22Rv1 (cell line): ENCODE measurements at regions not wholly inside any gene's neighbourhood (a gene's known extent, or its start where the extent isn't known, plus 50 kb on each side); places are given as distances from the start of the nearest gene placed in this dataset.

Experiments used
- H3K27ac ChIP-seq: fragments of 450-650 bp; 2 replicates; pipeline ENCODE4 v1.5.1; 2017
- ZFX ChIP-seq: fragments of 450-650 bp; IDR thresholded peaks from 2 replicates; pipeline ENCODE4 v1.6.1; 2017; ENCODE audit warnings: antibody characterized with exemption, borderline replicate concordance
- TF ChIP-seq, protein P1 (sequence below): fragments of 450-650 bp; IDR thresholded peaks from 2 replicates; pipeline ENCODE4 v1.5.1; 2017; ENCODE audit warnings: mild to moderate bottlenecking

DNA sequence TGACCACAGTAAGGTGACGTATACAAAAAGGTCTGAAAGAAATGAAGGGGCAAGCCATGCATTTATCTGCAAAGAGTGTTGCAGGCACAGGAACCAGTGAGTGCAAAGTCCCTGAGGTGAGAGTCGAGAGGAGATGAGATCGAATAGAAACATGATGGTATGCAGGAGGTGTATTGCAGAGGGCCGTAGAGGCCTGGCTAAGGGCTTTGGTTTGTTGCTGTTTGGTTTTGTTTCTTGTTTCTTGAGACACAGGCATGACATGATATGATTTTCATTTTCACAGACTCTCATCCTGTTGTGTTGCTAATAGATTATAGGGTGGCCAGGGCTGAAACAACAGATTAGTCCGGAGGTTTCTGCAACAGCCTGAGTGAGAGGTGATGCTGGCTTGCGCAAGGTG lies 80.4 kb downstream of the HSPH1 start:
- no peak overlapping the region for H3K27ac ChIP-seq
- no peak for TF ChIP-seq ZFX
- TF ChIP-seq, protein P1, sequence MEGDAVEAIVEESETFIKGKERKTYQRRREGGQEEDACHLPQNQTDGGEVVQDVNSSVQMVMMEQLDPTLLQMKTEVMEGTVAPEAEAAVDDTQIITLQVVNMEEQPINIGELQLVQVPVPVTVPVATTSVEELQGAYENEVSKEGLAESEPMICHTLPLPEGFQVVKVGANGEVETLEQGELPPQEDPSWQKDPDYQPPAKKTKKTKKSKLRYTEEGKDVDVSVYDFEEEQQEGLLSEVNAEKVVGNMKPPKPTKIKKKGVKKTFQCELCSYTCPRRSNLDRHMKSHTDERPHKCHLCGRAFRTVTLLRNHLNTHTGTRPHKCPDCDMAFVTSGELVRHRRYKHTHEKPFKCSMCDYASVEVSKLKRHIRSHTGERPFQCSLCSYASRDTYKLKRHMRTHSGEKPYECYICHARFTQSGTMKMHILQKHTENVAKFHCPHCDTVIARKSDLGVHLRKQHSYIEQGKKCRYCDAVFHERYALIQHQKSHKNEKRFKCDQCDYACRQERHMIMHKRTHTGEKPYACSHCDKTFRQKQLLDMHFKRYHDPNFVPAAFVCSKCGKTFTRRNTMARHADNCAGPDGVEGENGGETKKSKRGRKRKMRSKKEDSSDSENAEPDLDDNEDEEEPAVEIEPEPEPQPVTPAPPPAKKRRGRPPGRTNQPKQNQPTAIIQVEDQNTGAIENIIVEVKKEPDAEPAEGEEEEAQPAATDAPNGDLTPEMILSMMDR: no peak

DNA sequence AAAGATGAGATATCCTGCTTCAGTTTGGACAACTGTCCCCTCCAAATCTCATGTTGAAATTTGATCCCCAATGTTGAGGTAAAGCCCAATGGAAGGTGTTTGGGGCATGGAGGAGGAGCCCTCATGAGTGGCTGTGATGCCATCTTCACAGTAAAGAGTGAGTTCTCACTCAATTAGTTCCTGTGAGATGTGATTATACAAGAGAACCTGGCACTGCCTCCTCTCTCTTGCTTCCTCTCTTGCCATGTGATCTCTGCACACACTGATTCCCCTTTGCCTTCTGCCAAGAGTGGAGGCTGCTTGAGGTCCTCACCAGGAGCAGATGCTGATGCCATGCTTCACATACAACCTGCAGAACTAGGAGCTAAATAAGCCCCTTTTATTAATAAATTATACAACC lies 86.9 kb downstream of the HSPH1 start:
- no peak for TF ChIP-seq ZFX
- TF ChIP-seq, protein P1: no peak
- H3K27ac ChIP-seq: no peak overlapping the region

DNA sequence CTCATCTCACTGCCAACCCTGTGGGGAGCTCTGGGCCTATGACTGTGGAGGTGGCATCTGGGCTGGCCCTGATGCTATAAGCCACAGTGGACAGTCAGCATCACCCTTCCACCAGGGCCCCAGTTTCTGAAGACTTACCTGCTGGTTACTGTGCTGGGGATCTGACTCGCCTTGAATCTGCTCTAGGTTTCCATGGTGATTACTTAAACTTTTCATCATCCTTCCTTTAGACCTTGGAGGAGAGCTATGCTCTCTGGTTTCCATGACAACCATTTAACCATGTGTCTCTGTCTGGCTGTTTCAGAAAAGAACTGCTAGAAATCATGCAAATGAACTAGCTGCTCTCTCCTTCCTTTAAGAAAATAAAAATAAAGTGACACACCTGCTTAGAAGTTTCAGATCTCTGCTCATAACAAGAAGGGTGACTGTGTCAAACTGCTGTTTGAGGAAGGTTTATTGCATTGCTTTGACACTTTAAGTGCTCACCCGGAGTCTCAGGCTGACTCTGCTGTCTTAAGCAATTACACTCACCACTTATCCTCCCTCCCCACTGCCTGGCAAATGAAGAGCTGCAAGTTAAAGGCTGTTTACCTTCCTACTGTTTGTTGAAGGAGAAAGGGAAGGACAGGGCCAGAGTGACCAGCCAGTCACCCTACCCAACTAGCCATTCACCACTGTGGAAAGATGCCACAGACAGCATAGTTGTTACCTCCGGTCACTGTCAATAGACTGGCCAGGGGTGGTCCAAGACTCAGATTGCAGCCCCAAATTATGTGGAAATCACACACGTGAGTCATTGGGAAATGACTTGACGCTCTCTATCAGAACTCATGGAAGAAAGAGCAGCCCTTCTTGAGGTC lies 87.6 kb downstream of the HSPH1 start:
- no peak for TF ChIP-seq ZFX
- TF ChIP-seq, protein P1: no peak
- H3K27ac ChIP-seq: no peak overlapping the region

DNA sequence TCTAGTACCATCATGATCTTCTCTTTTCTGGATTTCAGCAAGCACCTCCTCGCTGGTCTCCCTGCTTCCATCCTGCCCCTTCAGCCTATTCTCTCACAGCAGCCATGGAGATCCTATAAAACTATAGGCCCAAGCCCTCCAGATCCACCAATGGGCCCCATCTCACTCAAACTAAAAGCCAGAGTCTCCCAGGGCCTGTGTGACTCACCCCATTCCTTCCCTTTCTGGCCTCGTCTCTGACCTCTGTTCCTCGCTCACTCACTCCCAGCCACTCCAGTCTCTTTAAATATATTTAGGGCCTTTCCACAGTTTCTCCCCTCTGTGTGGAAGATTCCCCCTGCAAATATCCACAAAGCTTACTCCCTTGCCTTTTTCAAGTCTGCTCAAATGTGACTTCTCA lies 89.7 kb downstream of the HSPH1 start:
- TF ChIP-seq ZFX: no peak
- TF ChIP-seq, protein P1: no peak
- no peak overlapping the region for H3K27ac ChIP-seq

DNA sequence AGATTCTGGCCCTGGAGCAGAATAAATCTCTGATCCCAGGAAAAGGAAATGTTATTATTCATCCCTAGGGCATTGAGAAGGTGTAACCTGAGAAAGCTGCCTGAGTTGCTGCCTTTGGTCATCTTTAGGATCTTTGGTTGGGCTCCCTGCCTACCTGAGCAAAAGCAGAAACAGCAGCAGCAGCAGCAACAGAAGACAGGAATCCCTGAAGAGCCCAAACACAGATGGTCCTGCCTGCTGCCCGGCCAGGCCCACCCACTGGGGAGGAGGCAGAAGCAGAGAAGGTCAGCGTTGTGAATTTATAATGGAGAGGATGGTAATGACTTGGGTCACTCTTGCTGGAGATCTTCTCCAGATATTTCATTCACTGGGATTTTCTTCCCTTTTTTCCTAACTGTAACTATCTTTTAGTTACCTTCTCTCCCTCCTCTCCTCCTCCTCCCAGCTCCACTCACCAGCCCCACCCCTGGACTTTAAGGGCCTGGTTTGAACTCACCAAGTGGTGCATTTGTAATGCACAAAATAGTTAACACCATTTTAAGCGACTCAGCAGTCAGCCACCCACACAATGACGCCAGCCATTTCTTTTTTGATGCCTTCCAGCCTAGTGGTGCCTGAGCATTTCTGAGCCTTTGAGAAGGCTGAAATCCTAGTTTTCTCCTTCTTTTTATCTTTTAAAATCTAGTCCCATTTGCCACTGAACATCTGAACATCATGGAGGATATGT lies 91.7 kb downstream of the HSPH1 start:
- TF ChIP-seq, protein P1: no peak
- no peak for TF ChIP-seq ZFX

DNA sequence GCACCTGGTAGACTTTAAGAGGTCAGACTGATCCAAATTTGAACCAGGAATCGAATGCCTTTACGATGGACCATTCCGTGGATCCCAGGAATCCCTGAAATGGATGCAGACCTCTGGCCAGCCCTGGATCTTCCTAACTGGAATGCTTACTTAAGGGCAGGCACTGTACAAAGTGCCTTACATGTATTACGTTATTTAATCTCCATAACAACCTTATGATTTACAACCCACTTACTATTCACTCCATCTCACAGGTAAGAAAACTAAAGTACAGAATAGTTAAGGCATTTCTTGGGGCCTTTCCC lies 93.6 kb downstream of the HSPH1 start:
- TF ChIP-seq ZFX: no peak
- no peak overlapping the region for H3K27ac ChIP-seq

More for the DNA sequence above, 91.7 kb downstream of the HSPH1 start:
- H3K27ac ChIP-seq: no peak overlapping the region

DNA sequence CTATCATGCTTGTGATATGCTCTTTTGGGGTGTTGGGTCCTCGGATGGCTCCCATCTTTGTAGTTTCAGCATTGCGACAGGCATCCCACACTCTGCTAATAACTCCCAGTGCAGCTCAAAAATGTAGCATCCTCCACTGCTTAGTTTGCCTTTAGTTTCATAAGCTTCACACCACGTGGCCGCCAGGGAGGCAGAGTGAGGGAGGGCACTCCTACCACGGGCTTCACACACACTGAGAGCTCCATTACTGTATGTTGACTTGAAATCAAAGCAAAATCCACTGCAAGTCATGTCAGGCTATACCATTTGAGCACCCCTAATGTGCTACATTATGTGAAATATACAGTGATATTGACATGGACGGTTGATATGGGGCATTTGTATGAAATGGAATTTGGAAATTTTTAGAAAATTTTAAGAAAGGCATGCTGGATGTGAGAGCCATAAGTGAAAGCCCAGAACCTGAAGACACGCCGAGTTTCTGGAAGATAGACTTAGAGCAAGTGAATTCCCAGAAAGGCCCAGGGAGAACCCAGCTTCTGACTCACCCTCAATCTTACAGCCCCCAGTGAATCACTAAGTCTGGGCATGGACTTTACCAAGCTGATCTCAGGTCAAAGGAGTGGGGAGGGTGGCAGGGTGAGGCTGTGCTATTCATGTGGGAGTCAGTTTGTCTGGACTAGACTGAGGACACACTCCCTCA lies 94.1 kb downstream of the HSPH1 start:
- no peak overlapping the region for H3K27ac ChIP-seq
- TF ChIP-seq, protein P1: no peak
- no peak for TF ChIP-seq ZFX
